ENCODE measurements at regions not wholly inside any gene's neighbourhood (a gene's known extent, or its start where the extent isn't known, plus 50 kb on each side); places are given as distances from the start of the nearest gene placed in this dataset.

DNA sequence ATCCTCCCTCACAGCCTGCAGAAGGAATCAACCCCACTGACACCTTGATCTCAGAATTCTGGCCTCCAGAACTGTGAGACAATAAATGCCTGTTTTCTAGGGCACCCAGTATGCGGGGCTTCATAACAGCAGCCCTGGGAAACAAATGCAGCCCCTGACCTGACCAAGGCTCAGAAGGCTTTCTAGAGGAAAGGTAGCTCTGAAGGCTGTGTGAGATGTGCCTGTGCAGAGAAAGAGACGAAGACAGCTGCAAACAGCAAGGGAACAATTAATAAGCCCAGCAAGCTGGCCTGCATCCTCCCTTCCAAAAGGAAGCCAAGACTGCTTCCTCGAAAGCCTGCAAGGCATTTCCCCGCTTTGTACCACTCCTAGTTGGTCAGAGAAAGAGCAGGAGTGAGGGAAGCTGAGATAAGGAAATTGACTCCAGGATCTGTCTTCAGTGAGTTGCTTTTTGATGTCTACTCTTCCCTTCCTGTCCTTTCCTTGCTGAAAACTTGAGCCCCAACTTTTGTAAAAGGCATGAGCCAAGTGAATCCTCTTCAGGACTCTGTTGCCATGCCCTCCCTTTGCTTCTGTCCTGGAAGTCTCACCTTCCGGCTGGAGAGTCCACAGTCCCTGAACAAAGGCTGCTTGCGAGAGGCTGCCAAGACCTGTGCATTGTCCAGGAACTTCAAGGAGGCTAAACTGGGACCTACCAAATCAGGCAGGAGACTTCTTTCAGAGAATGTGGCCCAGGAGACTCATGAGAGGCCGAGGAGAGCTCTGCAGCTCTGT, 71.2 kb upstream of the ARID5B start:
- intact Hi-C loops (cut with micrococcal nuclease): no loop called here
- no peak for DNase-seq
- POLR2A ChIA-PET (ENCODE audit: unreplicated experiment): no interaction called here
- TF ChIP-seq, protein P1, sequence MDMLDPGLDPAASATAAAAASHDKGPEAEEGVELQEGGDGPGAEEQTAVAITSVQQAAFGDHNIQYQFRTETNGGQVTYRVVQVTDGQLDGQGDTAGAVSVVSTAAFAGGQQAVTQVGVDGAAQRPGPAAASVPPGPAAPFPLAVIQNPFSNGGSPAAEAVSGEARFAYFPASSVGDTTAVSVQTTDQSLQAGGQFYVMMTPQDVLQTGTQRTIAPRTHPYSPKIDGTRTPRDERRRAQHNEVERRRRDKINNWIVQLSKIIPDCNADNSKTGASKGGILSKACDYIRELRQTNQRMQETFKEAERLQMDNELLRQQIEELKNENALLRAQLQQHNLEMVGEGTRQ (IDR thresholded peaks at IDR 0.05; ENCODE audit: low read depth, low read length): no peak
- TF ChIP-seq FOS (IDR thresholded peaks at IDR 0.05; ENCODE audit: low read depth, low read length): no peak
- TF ChIP-seq NFE2L2 (IDR thresholded peaks at IDR 0.05; ENCODE audit: low read depth, low read length): no peak
- TF ChIP-seq MAZ (IDR thresholded peaks at IDR 0.05; ENCODE audit: borderline replicate concordance, low read depth, low read length): no peak
- TF ChIP-seq SMC3 (IDR thresholded peaks at IDR 0.05; ENCODE audit: low read depth, low read length): no peak
- TF ChIP-seq MAFK (IDR thresholded peaks at IDR 0.05; ENCODE audit: low read depth, low read length): no peak
- no peak for TF ChIP-seq MXI1 (IDR thresholded peaks at IDR 0.05; ENCODE audit: borderline replicate concordance, low read depth, low read length)
- TF ChIP-seq RFX5 (IDR thresholded peaks at IDR 0.05; ENCODE audit: low read depth, low read length): no peak
- no peak for TF ChIP-seq CHD1 (IDR thresholded peaks at IDR 0.05; ENCODE audit: low read depth, low read length)
- TF ChIP-seq, protein P2, sequence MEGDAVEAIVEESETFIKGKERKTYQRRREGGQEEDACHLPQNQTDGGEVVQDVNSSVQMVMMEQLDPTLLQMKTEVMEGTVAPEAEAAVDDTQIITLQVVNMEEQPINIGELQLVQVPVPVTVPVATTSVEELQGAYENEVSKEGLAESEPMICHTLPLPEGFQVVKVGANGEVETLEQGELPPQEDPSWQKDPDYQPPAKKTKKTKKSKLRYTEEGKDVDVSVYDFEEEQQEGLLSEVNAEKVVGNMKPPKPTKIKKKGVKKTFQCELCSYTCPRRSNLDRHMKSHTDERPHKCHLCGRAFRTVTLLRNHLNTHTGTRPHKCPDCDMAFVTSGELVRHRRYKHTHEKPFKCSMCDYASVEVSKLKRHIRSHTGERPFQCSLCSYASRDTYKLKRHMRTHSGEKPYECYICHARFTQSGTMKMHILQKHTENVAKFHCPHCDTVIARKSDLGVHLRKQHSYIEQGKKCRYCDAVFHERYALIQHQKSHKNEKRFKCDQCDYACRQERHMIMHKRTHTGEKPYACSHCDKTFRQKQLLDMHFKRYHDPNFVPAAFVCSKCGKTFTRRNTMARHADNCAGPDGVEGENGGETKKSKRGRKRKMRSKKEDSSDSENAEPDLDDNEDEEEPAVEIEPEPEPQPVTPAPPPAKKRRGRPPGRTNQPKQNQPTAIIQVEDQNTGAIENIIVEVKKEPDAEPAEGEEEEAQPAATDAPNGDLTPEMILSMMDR (conservative IDR thresholded peaks at IDR 0.05; ENCODE audit: low read depth, low read length): no peak
- TF ChIP-seq CEBPB (IDR thresholded peaks at IDR 0.05; ENCODE audit: low read depth, low read length): no peak
- TF ChIP-seq, protein P3, sequence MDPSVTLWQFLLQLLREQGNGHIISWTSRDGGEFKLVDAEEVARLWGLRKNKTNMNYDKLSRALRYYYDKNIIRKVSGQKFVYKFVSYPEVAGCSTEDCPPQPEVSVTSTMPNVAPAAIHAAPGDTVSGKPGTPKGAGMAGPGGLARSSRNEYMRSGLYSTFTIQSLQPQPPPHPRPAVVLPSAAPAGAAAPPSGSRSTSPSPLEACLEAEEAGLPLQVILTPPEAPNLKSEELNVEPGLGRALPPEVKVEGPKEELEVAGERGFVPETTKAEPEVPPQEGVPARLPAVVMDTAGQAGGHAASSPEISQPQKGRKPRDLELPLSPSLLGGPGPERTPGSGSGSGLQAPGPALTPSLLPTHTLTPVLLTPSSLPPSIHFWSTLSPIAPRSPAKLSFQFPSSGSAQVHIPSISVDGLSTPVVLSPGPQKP (IDR thresholded peaks at IDR 0.05; ENCODE audit: borderline replicate concordance, low read depth, low read length): no peak
- no peak for TF ChIP-seq RCOR1 (IDR thresholded peaks at IDR 0.05; ENCODE audit: insufficient replicate concordance, low read length)
- TF ChIP-seq POLR2A (IDR thresholded peaks at IDR 0.05; ENCODE audit: low read depth, low read length): no peak

More for the DNA sequence above, 71.2 kb upstream of the ARID5B start:
- no peak overlapping the region for H3K27ac ChIP-seq (ENCODE audit: insufficient read depth, low read length)
- 0 out of 2 replicates have a peak overlapping the region, but pooled peaks have one; percentile 1 for H3K4ac ChIP-seq (ENCODE audit: low read depth, low read length)
- H3K56ac ChIP-seq (ENCODE audit: extremely low read depth, insufficient read depth, low read length): no peak overlapping the region
- peak overlapping the region; percentile 40 for H2AFZ ChIP-seq (replicated peaks; ENCODE audit: low read length, poor library complexity)
- H2BK15ac ChIP-seq (ENCODE audit: low read depth, low read length): peak overlapping the region; percentile 44; the same call in 1 of the 3 replicates
- H3K23ac ChIP-seq (ENCODE audit: low read depth, low read length): no peak overlapping the region
- H3K9me1 ChIP-seq (ENCODE audit: insufficient read depth, low read length): 0 out of 2 replicates have a peak, but pooled peaks cover 6% of the 10 kb centered on the region
- H3K14ac ChIP-seq (replicated peaks; ENCODE audit: low read depth, low read length): no peak overlapping the region
- H3K9me3 ChIP-seq (ENCODE audit: control insufficient read depth, insufficient read depth, low read length): no peaks in the 10 kb centered on the region
- no peak for ATAC-seq (ENCODE audit: low read depth)
- H2BK120ac ChIP-seq (ENCODE audit: low read depth, low read length): peak overlapping the region; percentile 14; the same call in 1 of the 2 replicates
- no peak overlapping the region for H4K8ac ChIP-seq (ENCODE audit: low read depth in 2 of 2, low read length in 2 of 2)
- no peaks in the 10 kb centered on the region for H4K20me1 ChIP-seq (ENCODE audit: insufficient read depth, low read length)
- CTCF ChIA-PET: interaction anchor here (0.9 kb wide), 1 partner anchor 17 kb away, joined by 3 read pairs; no protein-coding TSS in a partner anchor
- 0 out of 4 replicates have a peak, but pooled peaks cover 0 to 2% of the 10 kb centered on the region in 2 experiments for H3K79me1 ChIP-seq (ENCODE audit: low read depth in 1 of 2, low read length in 2 of 2)
- H2AK9ac ChIP-seq (replicated peaks; ENCODE audit: low read depth, low read length, poor library complexity): no peak overlapping the region
- 93% methylated on average over 2 of the region's 7 CpGs; no CpG with 5 or more reads in 1 of the 2 experiments for WGBS, 2 experiments (ENCODE audit: extremely low coverage in 2 of 2, insufficient read length in 1 of 2)
- H4K5ac ChIP-seq (ENCODE audit: low read depth, low read length): no peak overlapping the region
- H2BK20ac ChIP-seq (ENCODE audit: low read depth, low read length): peak overlapping the region; percentile 60; the same call in 1 of the 2 replicates
- H3K4me3 ChIP-seq (ENCODE audit: insufficient read depth, low read depth, low read length): no peak overlapping the region
- dilution Hi-C loops (cut with HindIII; ENCODE audit: low sequenced_read_pairs, unreplicated experiment): no loop called here
- H3K27me3 ChIP-seq (ENCODE audit: control insufficient read depth, insufficient read depth, low read length): no peaks in the 10 kb centered on the region
- BruUV-seq (replicated peaks): no TSS peak
- no peak overlapping the region; the same call in 1 of the 2 replicates for H3K18ac ChIP-seq (ENCODE audit: low read depth, low read length)
- H2BK5ac ChIP-seq (ENCODE audit: low read depth, low read length, poor library complexity, severe bottlenecking): no peak overlapping the region
- 0 out of 2 replicates have a peak overlapping the region, but pooled peaks have one; percentile 60 for H2AK5ac ChIP-seq (ENCODE audit: low read depth, low read length)
- H3K4me1 ChIP-seq (ENCODE audit: control insufficient read depth, insufficient read depth, low read length): peaks cover 4% of the 10 kb centered on the region
- no peaks in the 10 kb centered on the region for H3K36me3 ChIP-seq (ENCODE audit: control insufficient read depth, insufficient read depth, low read length)
- no peak overlapping the region for H3K9ac ChIP-seq (ENCODE audit: low read depth, low read length)
- H4K91ac ChIP-seq (ENCODE audit: insufficient read depth, low read depth, low read length): 0 out of 2 replicates have a peak overlapping the region, but pooled peaks have one; percentile 6
- no peak overlapping the region for H3K4me2 ChIP-seq (ENCODE audit: low read depth, low read length)
- in situ Hi-C loops (cut with MboI; ENCODE audit: low sequenced_read_pairs): no loop called here
